ENCODE measurements at regions not wholly inside any gene's neighbourhood (a gene's known extent, or its start where the extent isn't known, plus 50 kb on each side); places are given as distances from the start of the nearest gene placed in this dataset.

- no peak for TF ChIP-seq NFIC (IDR thresholded peaks at IDR 0.05; ENCODE audit: low read depth, low read length)
- TF ChIP-seq RAD51 (IDR thresholded peaks at IDR 0.05): peak; percentile 3; the same call in 1 of the 2 replicates
- TF ChIP-seq USF1 (IDR thresholded peaks at IDR 0.05; ENCODE audit: borderline replicate concordance, extremely low read length, insufficient read depth, low read depth, low read length): peak; percentile 7
- peak; percentile 79 for TF ChIP-seq MTA2 (IDR thresholded peaks at IDR 0.05; ENCODE audit: low read depth)
- TF ChIP-seq POLR2AphosphoS2 (IDR thresholded peaks at IDR 0.05; ENCODE audit: low read depth, low read length): no peak; the same call in 1 of the 2 replicates
- TF ChIP-seq NFXL1 (IDR thresholded peaks at IDR 0.05; ENCODE audit: borderline replicate concordance): no peak
- no peak for TF ChIP-seq ZNF274 (IDR thresholded peaks at IDR 0.05; ENCODE audit: insufficient read depth, insufficient read length)
- no peak for TF ChIP-seq NR2C1 (IDR thresholded peaks at IDR 0.05)
- TF ChIP-seq RELA (IDR thresholded peaks at IDR 0.05; ENCODE audit: borderline replicate concordance, partially characterized antibody): peak; percentile 97
- TF ChIP-seq TCF12 (IDR thresholded peaks at IDR 0.05; ENCODE audit: low read depth, low read length): peak; percentile 89
- no peak for TF ChIP-seq SP1 (IDR thresholded peaks at IDR 0.05; ENCODE audit: low read depth, low read length)
- peak; percentile 72 for TF ChIP-seq ZNF687 (IDR thresholded peaks at IDR 0.05)
- peak; percentile 75 for TF ChIP-seq GATAD2B (conservative IDR thresholded peaks at IDR 0.05; ENCODE audit: low read depth)
- TF ChIP-seq TARDBP (IDR thresholded peaks at IDR 0.05; ENCODE audit: borderline replicate concordance): no peak
- TF ChIP-seq MAX (IDR thresholded peaks at IDR 0.05; ENCODE audit: low read depth, low read length): no peak; the same call in 1 of the 2 replicates
- TF ChIP-seq SREBF2 (IDR thresholded peaks at IDR 0.05; ENCODE audit: low read length): no peak
- peak; percentile 90 for TF ChIP-seq CBFB (IDR thresholded peaks at IDR 0.05; ENCODE audit: low read depth)
- no peak for TF ChIP-seq HSF1 (IDR thresholded peaks at IDR 0.05; ENCODE audit: low read depth, low read length)
- no peak for TF ChIP-seq EZH2 (IDR thresholded peaks at IDR 0.05; ENCODE audit: borderline replicate concordance, control insufficient read depth, low read depth, low read length)
- no peak for TF ChIP-seq ZSCAN29 (IDR thresholded peaks at IDR 0.05)
- TF ChIP-seq CBX5 (IDR thresholded peaks at IDR 0.05; ENCODE audit: low read depth): no peak
- TF ChIP-seq ZZZ3 (IDR thresholded peaks at IDR 0.05; ENCODE audit: control insufficient read depth, insufficient read length, low read depth): no peak
- 0 out of 2 replicates have a peak, but pooled peaks have one; percentile 85 for TF ChIP-seq STAT3 (IDR thresholded peaks at IDR 0.05; ENCODE audit: low read depth, low read length)
- no peak for TF ChIP-seq SUZ12 (IDR thresholded peaks at IDR 0.05; ENCODE audit: unreplicated experiment)
- TF ChIP-seq MEF2B (IDR thresholded peaks at IDR 0.05; ENCODE audit: partially characterized antibody, poor library complexity, severe bottlenecking): peak; percentile 53
- 0 out of 2 replicates have a peak, but pooled peaks have one; percentile 64 for TF ChIP-seq TAF1 (IDR thresholded peaks at IDR 0.05; ENCODE audit: borderline replicate concordance, low read depth, low read length)
- no peak for TF ChIP-seq FOS (IDR thresholded peaks at IDR 0.05; ENCODE audit: borderline replicate concordance, extremely low read depth, insufficient read length)
Observed at GRCh38 chr1:173410794-173411236, 66.3 kb upstream of the PRDX6 start (continued).

Data from GM12878 (cell line).